ENCODE measurements at regions not wholly inside any gene's neighbourhood (a gene's known extent, or its start where the extent isn't known, plus 50 kb on each side); places are given as distances from the start of the nearest gene placed in this dataset.

- TF ChIP-seq TEAD4 (IDR thresholded peaks at IDR 0.05) (peak; percentile 83), EGR1 (IDR thresholded peaks at IDR 0.05) (no peak), NFIC (IDR thresholded peaks at IDR 0.05) (peak; percentile 67), ZBTB7A (IDR thresholded peaks at IDR 0.05; ENCODE audit: low read depth) (no peak), YY1 (IDR thresholded peaks at IDR 0.05; ENCODE audit: low read depth) (no peak), EP300 (IDR thresholded peaks at IDR 0.05; ENCODE audit: borderline replicate concordance) (peak; percentile 91), FOXM1 (IDR thresholded peaks at IDR 0.05; ENCODE audit: borderline replicate concordance, low read depth) (peak; percentile 75), TCF12 (IDR thresholded peaks at IDR 0.05; ENCODE audit: low read depth) (peak; percentile 94), RAD21 (IDR thresholded peaks at IDR 0.05; ENCODE audit: low read depth) (no peak), TAF1 (IDR thresholded peaks at IDR 0.05; ENCODE audit: low read depth) (no peak)
These were observed 1460.3 kb downstream of the UQCRFS1 start for GRCh38 chr19:27752530-27753184.

- TF ChIP-seq TCF12 (IDR thresholded peaks at IDR 0.05; ENCODE audit: low read depth) (no peak), TEAD4 (IDR thresholded peaks at IDR 0.05) (no peak), ZBTB7A (IDR thresholded peaks at IDR 0.05; ENCODE audit: low read depth) (no peak), MAX (IDR thresholded peaks at IDR 0.05) (no peak), REST (IDR thresholded peaks at IDR 0.05; ENCODE audit: low read depth) (no peak), USF1 (IDR thresholded peaks at IDR 0.05) (no peak), NFIC (IDR thresholded peaks at IDR 0.05) (no peak), EP300 (IDR thresholded peaks at IDR 0.05; ENCODE audit: borderline replicate concordance) (no peak), EGR1 (IDR thresholded peaks at IDR 0.05) (no peak), YY1 (IDR thresholded peaks at IDR 0.05; ENCODE audit: low read depth) (no peak), TAF1 (IDR thresholded peaks at IDR 0.05; ENCODE audit: low read depth) (no peak), RAD21 (IDR thresholded peaks at IDR 0.05; ENCODE audit: low read depth) (no peak), FOXM1 (IDR thresholded peaks at IDR 0.05; ENCODE audit: borderline replicate concordance, low read depth) (no peak)
These were observed 1461.9 kb downstream of the UQCRFS1 start for GRCh38 chr19:27751044-27751391.

GRCh38 chr19:27750391-27751043, 1462.4 kb downstream of the UQCRFS1 start:
- 0 out of 2 replicates have a peak, but pooled peaks have one; percentile 24 for TF ChIP-seq EP300 (IDR thresholded peaks at IDR 0.05; ENCODE audit: borderline replicate concordance)
- no peak for TF ChIP-seq CREB1 (IDR thresholded peaks at IDR 0.05; ENCODE audit: low read depth)
- TF ChIP-seq TEAD4 (IDR thresholded peaks at IDR 0.05) = peak; percentile 30; the same call in 1 of the 2 replicates
- TF ChIP-seq FOXM1 (IDR thresholded peaks at IDR 0.05; ENCODE audit: borderline replicate concordance, low read depth) = no peak
- no peak for TF ChIP-seq USF1 (IDR thresholded peaks at IDR 0.05)

GRCh38 chr19:27748551-27749152, 1464.3 kb downstream of the UQCRFS1 start:
- TF ChIP-seq NFIC (IDR thresholded peaks at IDR 0.05) (no peak), TEAD4 (IDR thresholded peaks at IDR 0.05) (no peak), MAX (IDR thresholded peaks at IDR 0.05) (no peak), CREB1 (IDR thresholded peaks at IDR 0.05; ENCODE audit: low read depth) (no peak), USF1 (IDR thresholded peaks at IDR 0.05) (no peak), FOXM1 (IDR thresholded peaks at IDR 0.05; ENCODE audit: borderline replicate concordance, low read depth) (no peak), REST (IDR thresholded peaks at IDR 0.05; ENCODE audit: low read depth) (no peak), RAD21 (IDR thresholded peaks at IDR 0.05; ENCODE audit: low read depth) (no peak), EGR1 (IDR thresholded peaks at IDR 0.05) (no peak), TCF12 (IDR thresholded peaks at IDR 0.05; ENCODE audit: low read depth) (no peak), YY1 (IDR thresholded peaks at IDR 0.05; ENCODE audit: low read depth) (no peak), CEBPB (IDR thresholded peaks at IDR 0.05) (no peak), EP300 (IDR thresholded peaks at IDR 0.05; ENCODE audit: borderline replicate concordance) (no peak), ZBTB7A (IDR thresholded peaks at IDR 0.05; ENCODE audit: low read depth) (no peak), TAF1 (IDR thresholded peaks at IDR 0.05; ENCODE audit: low read depth) (no peak)

Data from Ishikawa (cell line).